ENCODE measurements at regions not wholly inside any gene's neighbourhood (a gene's known extent, or its start where the extent isn't known, plus 50 kb on each side); places are given as distances from the start of the nearest gene placed in this dataset.
"Not testable (repeated sequence)": the region's sequence is repeated elsewhere in the genome, so short reads cannot be mapped to it uniquely, and the experiment has no call there.

GRCh38 chr14:105740272-105740671 lies 213.9 kb downstream of the TMEM121 start:
- H3K36me3 ChIP-seq (ENCODE audit: control insufficient read depth in 1 of 2, insufficient read depth in 2 of 2, low read length in 2 of 2); H3K4me3 ChIP-seq (ENCODE audit: low read depth, low read length); H2BK5ac ChIP-seq (ENCODE audit: low read depth, low read length, poor library complexity); H4K91ac ChIP-seq (ENCODE audit: low read depth, low read length); H3K4me1 ChIP-seq (ENCODE audit: control insufficient read depth in 1 of 2, insufficient read depth in 2 of 2, low read length in 2 of 2); H3K79me2 ChIP-seq (ENCODE audit: control insufficient read depth, insufficient read depth, low read length, poor library complexity); DNase-seq; H2AFZ ChIP-seq (ENCODE audit: insufficient read depth, low read length, poor library complexity); H3K27me3 ChIP-seq (ENCODE audit: insufficient read depth, low read length); H3K9ac ChIP-seq (ENCODE audit: low read length); H3K4ac ChIP-seq (ENCODE audit: low read depth, low read length); H2AK5ac ChIP-seq (ENCODE audit: low read length); H3K79me1 ChIP-seq (ENCODE audit: low read length); H3K4me2 ChIP-seq (ENCODE audit: low read length); H4K8ac ChIP-seq (ENCODE audit: low read depth, low read length); H2BK12ac ChIP-seq (ENCODE audit: low read length); H4K12ac ChIP-seq (ENCODE audit: low read depth, low read length); H3K23ac ChIP-seq (ENCODE audit: low read length); H3K18ac ChIP-seq (ENCODE audit: low read length); H3K27ac ChIP-seq (ENCODE audit: low read depth, low read length); H3K14ac ChIP-seq (ENCODE audit: low read length); H2BK120ac ChIP-seq (ENCODE audit: insufficient read depth, low read length, poor library complexity): not testable (repeated sequence)
- peaks cover 44% of the 10 kb centered on the region for H3K9me3 ChIP-seq (ENCODE audit: insufficient read depth, low read depth, low read length)
- no CpG with 5 or more reads among the region's 18 CpGs for WGBS (ENCODE audit: extremely low coverage, insufficient coverage, insufficient read length)

GRCh38 chr14:105740961-105741360 lies 214.6 kb downstream of the TMEM121 start:
- not testable (repeated sequence) for H3K36me3 ChIP-seq (ENCODE audit: control insufficient read depth in 1 of 2, insufficient read depth in 2 of 2, low read length in 2 of 2); H3K79me1 ChIP-seq (ENCODE audit: low read length); H3K18ac ChIP-seq (ENCODE audit: low read length); H3K4me3 ChIP-seq (ENCODE audit: low read depth, low read length); H3K9ac ChIP-seq (ENCODE audit: low read length); H3K23ac ChIP-seq (ENCODE audit: low read length); H3K4me1 ChIP-seq (ENCODE audit: control insufficient read depth in 1 of 2, insufficient read depth in 2 of 2, low read length in 2 of 2); H3K27me3 ChIP-seq (ENCODE audit: insufficient read depth, low read length); H2BK12ac ChIP-seq (ENCODE audit: low read length); H4K8ac ChIP-seq (ENCODE audit: low read depth, low read length); DNase-seq; H3K79me2 ChIP-seq (ENCODE audit: control insufficient read depth, insufficient read depth, low read length, poor library complexity); H2AFZ ChIP-seq (ENCODE audit: insufficient read depth, low read length, poor library complexity); H3K14ac ChIP-seq (ENCODE audit: low read length); H2AK5ac ChIP-seq (ENCODE audit: low read length); H3K4ac ChIP-seq (ENCODE audit: low read depth, low read length); H3K27ac ChIP-seq (ENCODE audit: low read depth, low read length); H2BK120ac ChIP-seq (ENCODE audit: insufficient read depth, low read length, poor library complexity); H4K91ac ChIP-seq (ENCODE audit: low read depth, low read length); H3K4me2 ChIP-seq (ENCODE audit: low read length); H2BK5ac ChIP-seq (ENCODE audit: low read depth, low read length, poor library complexity); H4K12ac ChIP-seq (ENCODE audit: low read depth, low read length)
- H3K9me3 ChIP-seq (ENCODE audit: insufficient read depth, low read depth, low read length), result peaks cover 50% of the 10 kb centered on the region
- no CpG with 5 or more reads among the region's 14 CpGs for WGBS (ENCODE audit: extremely low coverage, insufficient coverage, insufficient read length)

GRCh38 chr14:105741707-105742530 lies 215.5 kb downstream of the TMEM121 start:
- H3K27ac ChIP-seq (ENCODE audit: low read depth, low read length); H3K4ac ChIP-seq (ENCODE audit: low read depth, low read length); H2BK120ac ChIP-seq (ENCODE audit: insufficient read depth, low read length, poor library complexity); H3K23ac ChIP-seq (ENCODE audit: low read length); DNase-seq; H3K4me2 ChIP-seq (ENCODE audit: low read length); H3K27me3 ChIP-seq (ENCODE audit: insufficient read depth, low read length); H2BK5ac ChIP-seq (ENCODE audit: low read depth, low read length, poor library complexity); H3K4me1 ChIP-seq (ENCODE audit: control insufficient read depth in 1 of 2, insufficient read depth in 2 of 2, low read length in 2 of 2); H3K36me3 ChIP-seq (ENCODE audit: control insufficient read depth in 1 of 2, insufficient read depth in 2 of 2, low read length in 2 of 2); H4K12ac ChIP-seq (ENCODE audit: low read depth, low read length); H4K91ac ChIP-seq (ENCODE audit: low read depth, low read length); H3K79me1 ChIP-seq (ENCODE audit: low read length); H4K8ac ChIP-seq (ENCODE audit: low read depth, low read length); H3K79me2 ChIP-seq (ENCODE audit: control insufficient read depth, insufficient read depth, low read length, poor library complexity); H3K18ac ChIP-seq (ENCODE audit: low read length); H3K4me3 ChIP-seq (ENCODE audit: low read depth, low read length); H2AFZ ChIP-seq (ENCODE audit: insufficient read depth, low read length, poor library complexity); H2BK12ac ChIP-seq (ENCODE audit: low read length); H3K9ac ChIP-seq (ENCODE audit: low read length); H2AK5ac ChIP-seq (ENCODE audit: low read length); H3K14ac ChIP-seq (ENCODE audit: low read length): not testable (repeated sequence)
- WGBS (ENCODE audit: extremely low coverage, insufficient coverage, insufficient read length), result no CpG with 5 or more reads among the region's 29 CpGs
- peaks cover 58% of the 10 kb centered on the region for H3K9me3 ChIP-seq (ENCODE audit: insufficient read depth, low read depth, low read length)

- Histone ChIP-seq H3K14ac (ENCODE audit: low read length) (no peak overlapping the region), H4K91ac (ENCODE audit: low read depth, low read length) (no peak overlapping the region), H3K9ac (ENCODE audit: low read length) (no peak overlapping the region), H3K36me3 (ENCODE audit: control insufficient read depth in 1 of 2, insufficient read depth in 2 of 2, low read length in 2 of 2) (no peaks in the 10 kb centered on the region), H2AFZ (ENCODE audit: insufficient read depth, low read length, poor library complexity) (no peak overlapping the region), H3K4me3 (ENCODE audit: low read depth, low read length) (no peak overlapping the region), H2BK12ac (ENCODE audit: low read length) (no peak overlapping the region), H3K79me1 (ENCODE audit: low read length) (no peaks in the 10 kb centered on the region), H3K27ac (ENCODE audit: low read depth, low read length) (no peak overlapping the region), H3K79me2 (ENCODE audit: control insufficient read depth, insufficient read depth, low read length, poor library complexity) (no peaks in the 10 kb centered on the region), H3K4me2 (ENCODE audit: low read length) (no peak overlapping the region), H4K12ac (ENCODE audit: low read depth, low read length) (no peak overlapping the region), H3K23ac (ENCODE audit: low read length) (no peak overlapping the region), H3K4ac (ENCODE audit: low read depth, low read length) (no peak overlapping the region), H2BK5ac (ENCODE audit: low read depth, low read length, poor library complexity) (no peak overlapping the region), H3K27me3 (ENCODE audit: insufficient read depth, low read length) (no peaks in the 10 kb centered on the region), H2BK120ac (ENCODE audit: insufficient read depth, low read length, poor library complexity) (no peak overlapping the region), H3K4me1 (ENCODE audit: control insufficient read depth in 1 of 2, insufficient read depth in 2 of 2, low read length in 2 of 2) (no peaks in the 10 kb centered on the region), H2AK5ac (ENCODE audit: low read length) (no peak overlapping the region), H3K18ac (ENCODE audit: low read length) (no peak overlapping the region), H4K8ac (ENCODE audit: low read depth, low read length) (no peak overlapping the region), H3K9me3 (ENCODE audit: insufficient read depth, low read depth, low read length) (peaks cover 60% of the 10 kb centered on the region)
- no CpG with 5 or more reads among the region's 7 CpGs for WGBS (ENCODE audit: extremely low coverage, insufficient coverage, insufficient read length)
- no peak for DNase-seq
Observed at GRCh38 chr14:105742531-105742848, 216.1 kb downstream of the TMEM121 start.
